ENCODE measurements at regions not wholly inside any gene's neighbourhood (a gene's known extent, or its start where the extent isn't known, plus 50 kb on each side); places are given as distances from the start of the nearest gene placed in this dataset.

- no peaks in the 10 kb centered on the region for H3K27me3 ChIP-seq (ENCODE audit: control insufficient read depth in 2 of 2, insufficient read depth in 2 of 2, low read length in 2 of 2)
- ChIA-PET POLR2A (no interaction called here), CTCF (interaction anchor here (0.5 to 2.7 kb wide), 5 partner anchors 20 to 691 kb away, joined by 3 to 10 read pairs (median 3); no protein-coding TSS in a partner anchor)
- H3K4me3 ChIP-seq (replicated peaks in 1 of 3; ENCODE audit: insufficient read depth in 1 of 3, low read depth in 1 of 3, low read length in 3 of 3) = peak overlapping the region in 1 of 3 experiments; percentile 3
- no peaks in the 10 kb centered on the region for H3K79me2 ChIP-seq (ENCODE audit: control insufficient read depth, insufficient read depth, low read length)
- peak overlapping the region; percentile 79 for H3K4me2 ChIP-seq (ENCODE audit: insufficient read depth, low read length)
- no peaks in the 10 kb centered on the region for H3K36me3 ChIP-seq (ENCODE audit: control insufficient read depth in 2 of 2, extremely low read depth in 1 of 2, insufficient read depth in 2 of 2, low read length in 2 of 2)
- TF ChIP-seq MYC (IDR thresholded peaks at IDR 0.05; ENCODE audit: low read depth, low read length) = no peak
- TF ChIP-seq, protein P1, sequence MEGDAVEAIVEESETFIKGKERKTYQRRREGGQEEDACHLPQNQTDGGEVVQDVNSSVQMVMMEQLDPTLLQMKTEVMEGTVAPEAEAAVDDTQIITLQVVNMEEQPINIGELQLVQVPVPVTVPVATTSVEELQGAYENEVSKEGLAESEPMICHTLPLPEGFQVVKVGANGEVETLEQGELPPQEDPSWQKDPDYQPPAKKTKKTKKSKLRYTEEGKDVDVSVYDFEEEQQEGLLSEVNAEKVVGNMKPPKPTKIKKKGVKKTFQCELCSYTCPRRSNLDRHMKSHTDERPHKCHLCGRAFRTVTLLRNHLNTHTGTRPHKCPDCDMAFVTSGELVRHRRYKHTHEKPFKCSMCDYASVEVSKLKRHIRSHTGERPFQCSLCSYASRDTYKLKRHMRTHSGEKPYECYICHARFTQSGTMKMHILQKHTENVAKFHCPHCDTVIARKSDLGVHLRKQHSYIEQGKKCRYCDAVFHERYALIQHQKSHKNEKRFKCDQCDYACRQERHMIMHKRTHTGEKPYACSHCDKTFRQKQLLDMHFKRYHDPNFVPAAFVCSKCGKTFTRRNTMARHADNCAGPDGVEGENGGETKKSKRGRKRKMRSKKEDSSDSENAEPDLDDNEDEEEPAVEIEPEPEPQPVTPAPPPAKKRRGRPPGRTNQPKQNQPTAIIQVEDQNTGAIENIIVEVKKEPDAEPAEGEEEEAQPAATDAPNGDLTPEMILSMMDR (IDR thresholded peaks at IDR 0.05; ENCODE audit: extremely low read depth in 1 of 2, insufficient read depth in 1 of 2, low read depth in 1 of 2, low read length in 2 of 2) = no peak
- TF ChIP-seq EZH2 (IDR thresholded peaks at IDR 0.05; ENCODE audit: borderline replicate concordance, low read depth, low read length, severe bottlenecking) = no peak
- no peak for TF ChIP-seq MAX (IDR thresholded peaks at IDR 0.05; ENCODE audit: insufficient read depth, insufficient read length)
- peak; percentile 50 for TF ChIP-seq GATA2 (IDR thresholded peaks at IDR 0.05; ENCODE audit: insufficient read depth, insufficient read length, low read depth, low read length)
- TF ChIP-seq FOS (IDR thresholded peaks at IDR 0.05; ENCODE audit: borderline replicate concordance, insufficient read depth, low read length) = peak; percentile 95
- TF ChIP-seq POLR2AphosphoS5 (IDR thresholded peaks at IDR 0.05; ENCODE audit: insufficient read depth, low read depth, low read length) = peak; percentile 85
- peak; percentile 45 for TF ChIP-seq POLR2A (IDR thresholded peaks at IDR 0.05; ENCODE audit: low read depth, low read length)
- TF ChIP-seq JUN (IDR thresholded peaks at IDR 0.05; ENCODE audit: borderline replicate concordance, insufficient read depth, insufficient read length, low read depth) = peak; percentile 76
- no peaks in the 10 kb centered on the region for H3K9me3 ChIP-seq (replicated peaks; ENCODE audit: control insufficient read depth, insufficient read depth, low read length)
- no peaks in the 10 kb centered on the region for H4K20me1 ChIP-seq (replicated peaks; ENCODE audit: control insufficient read depth, extremely low read depth, insufficient read depth, low read length)
- H3K27ac ChIP-seq (ENCODE audit: insufficient read depth, low read depth, low read length) = peak overlapping the region; percentile 93
- H3K4me1 ChIP-seq (ENCODE audit: control insufficient read depth, extremely low read depth, insufficient read depth, low read length) = peaks cover 24% of the 10 kb centered on the region
- peak overlapping the region; percentile 56 for H2AFZ ChIP-seq (ENCODE audit: low read depth, low read length)
- dilution Hi-C loops (cut with MboI; ENCODE audit: extremely low pct_ligation_motif_present, low sequenced_read_pairs) = no loop called here
- intact Hi-C loops (cut with micrococcal nuclease) = loop anchor here (2.0 kb wide), 1 partner anchor 75 kb away; no protein-coding TSS in a partner anchor
- peak; percentile 83 for FAIRE-seq
- BruUV-seq (replicated peaks) = no TSS peak
- peak; percentile 94 for DNase-seq (ENCODE audit: low read depth, low spot score)
- H3K9me1 ChIP-seq (replicated peaks; ENCODE audit: control insufficient read depth, extremely low read depth, insufficient read depth, low read length) = no peaks in the 10 kb centered on the region
- peak overlapping the region; percentile 27 for H3K9ac ChIP-seq (replicated peaks; ENCODE audit: extremely low read depth, insufficient read depth, low read length)
Measured at GRCh38 chr11:29452146-29452545, 564.7 kb downstream of the KCNA4 start.
